Medulla oblongata (tissue), 1 donor: ENCODE measurements at regions not wholly inside any gene's neighbourhood (a gene's known extent, or its start where the extent isn't known, plus 50 kb on each side); places are given as distances from the start of the nearest gene placed in this dataset.
A peak's percentile ranks its signal among the peaks of the same experiment; 100 is the strongest.
"Not testable (repeated sequence)": the region's sequence is repeated elsewhere in the genome, so short reads cannot be mapped to it uniquely, and the experiment has no call there.

ENCODE experiments used
- DNase-seq: peaks from one replicate; pipeline ENCODE4 v3.0.0-alpha.2; 2015; ENCODE audit errors: extremely low spot score

DNA sequence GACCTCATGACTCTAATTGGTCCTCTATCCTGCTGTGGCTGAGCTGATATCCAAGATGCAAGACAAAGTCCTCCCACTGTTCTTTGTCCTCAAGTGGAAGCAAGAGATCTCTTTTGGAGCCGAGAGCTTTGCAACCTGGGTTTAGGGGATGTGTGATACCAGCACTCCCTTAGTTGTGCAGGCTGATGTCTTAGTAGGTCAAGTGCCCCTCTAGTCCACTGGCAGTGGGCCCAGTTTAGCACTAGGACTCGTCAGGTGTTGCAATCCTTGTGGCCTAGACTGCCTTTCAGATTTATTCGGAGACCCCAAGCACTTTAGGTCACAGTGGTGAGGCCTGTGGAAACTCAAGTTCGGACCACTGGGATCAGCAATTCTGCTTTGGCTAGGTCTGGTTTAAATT, 64.0 kb downstream of the GPRASP3 start:
- no peak for DNase-seq

GRCh38 chrX:102787283-102787682, 66.7 kb downstream of the GPRASP3 start:
- no peak for DNase-seq

DNA sequence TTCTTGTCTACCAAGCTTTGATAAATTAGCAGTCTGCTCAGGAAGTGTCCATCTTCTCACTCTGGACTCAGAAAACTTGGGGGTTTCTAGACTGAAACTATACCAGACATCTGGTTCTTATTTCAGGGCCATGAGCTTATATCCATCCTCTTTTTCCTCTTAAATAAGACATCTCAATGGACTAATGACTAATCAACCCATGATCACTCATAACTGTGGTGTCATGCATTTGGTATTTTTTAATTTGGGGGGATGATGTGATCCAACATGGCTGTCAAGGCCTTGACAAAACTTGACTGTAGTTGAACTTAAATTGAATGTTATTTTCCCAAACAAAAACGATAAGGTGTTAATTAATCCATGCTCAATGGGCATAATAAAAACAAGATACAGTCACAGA, 87.8 kb downstream of the GPRASP3 start:
- DNase-seq = no peak

DNA sequence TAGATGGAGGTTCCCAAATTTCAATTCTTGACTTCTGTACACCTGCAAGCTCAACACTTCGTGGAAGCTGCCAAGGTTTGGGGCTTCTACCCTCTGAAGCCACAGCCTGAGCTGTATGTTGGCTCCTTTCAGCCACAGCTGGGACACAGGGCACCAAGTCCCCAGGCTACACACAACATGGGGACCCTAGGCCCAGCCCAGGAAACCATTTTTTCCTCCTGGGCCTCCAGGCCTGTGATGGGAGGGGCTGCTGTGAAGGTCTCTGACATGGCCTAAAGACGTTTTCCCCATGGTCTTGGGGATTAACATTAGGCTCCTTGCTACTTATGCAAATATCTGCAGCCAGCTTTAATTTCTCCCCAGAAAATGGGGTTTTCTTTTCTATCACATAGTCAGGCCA, 97.7 kb downstream of the GPRASP3 start:
- DNase-seq = not testable (repeated sequence)

DNA sequence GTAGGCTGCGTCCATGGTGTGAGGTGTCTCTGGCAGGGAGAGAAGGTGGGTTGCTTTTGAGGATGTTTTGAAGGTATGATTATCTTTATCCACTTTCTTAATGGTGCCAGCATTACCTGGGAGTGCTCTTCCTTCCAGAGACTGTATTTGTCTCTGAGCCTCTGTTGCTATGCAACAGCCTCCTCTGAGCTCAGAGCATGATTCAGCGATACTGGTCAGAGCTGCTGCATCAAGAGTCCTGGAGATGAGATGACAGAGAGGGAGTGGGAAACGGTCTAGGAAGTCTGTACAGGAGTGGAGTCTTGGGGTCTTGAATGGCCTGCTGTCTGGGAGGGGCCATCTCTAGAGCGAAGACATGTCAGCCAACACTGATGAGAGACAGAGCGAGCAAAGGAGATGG, 104.4 kb upstream of the RAB40AL start:
- peak; percentile 5 for DNase-seq

- DNase-seq = no peak
Observed at GRCh38 chrX:102833136-102833535, 103.9 kb upstream of the RAB40AL start.

GRCh38 chrX:102835504-102836146, 101.4 kb upstream of the RAB40AL start:
- no peak for DNase-seq

DNA sequence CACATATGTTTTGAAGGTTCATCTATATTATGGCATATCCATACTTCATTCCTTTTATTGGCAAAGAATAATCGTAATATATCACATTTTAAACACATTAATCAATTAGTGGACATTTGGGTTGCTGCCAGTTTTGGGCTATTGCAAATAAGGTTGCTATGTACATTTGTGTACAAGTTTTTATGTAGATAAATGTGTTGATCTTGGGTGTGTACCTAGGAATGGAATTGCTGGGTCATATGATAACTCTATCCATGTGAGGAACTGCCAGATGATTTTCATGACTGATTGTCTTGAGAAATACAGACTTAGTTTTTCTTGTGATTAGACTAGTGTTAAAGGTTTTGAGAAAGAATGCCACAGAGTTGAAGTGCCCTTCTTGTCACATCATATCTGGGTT, 99.2 kb upstream of the RAB40AL start:
- no peak for DNase-seq

GRCh38 chrX:102840871-102841705, 96.0 kb upstream of the RAB40AL start:
- DNase-seq = no peak

GRCh38 chrX:102841706-102842003, 95.4 kb upstream of the RAB40AL start:
- no peak for DNase-seq

DNA sequence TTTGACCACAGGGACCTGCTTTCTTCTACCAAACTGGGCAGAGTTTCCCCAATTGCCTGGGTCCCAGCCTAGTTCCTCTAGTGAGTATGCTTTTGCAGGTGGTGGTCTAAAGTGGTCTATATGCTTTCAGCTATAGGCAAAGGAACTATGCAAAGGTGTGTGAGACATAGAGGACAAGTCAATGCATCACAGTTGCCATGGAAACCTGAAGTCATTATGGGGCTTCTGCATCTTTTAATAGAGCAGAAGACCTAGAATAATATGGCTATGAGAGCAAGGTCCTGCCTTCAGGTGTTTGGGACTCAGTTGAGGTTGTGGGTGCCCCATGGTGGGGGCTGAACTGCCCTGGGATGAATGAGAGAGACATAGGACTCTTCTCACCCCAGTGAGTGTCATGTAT, 92.1 kb upstream of the RAB40AL start:
- no peak for DNase-seq

GRCh38 chrX:102846544-102847236, 90.4 kb upstream of the RAB40AL start:
- DNase-seq = no peak

DNA sequence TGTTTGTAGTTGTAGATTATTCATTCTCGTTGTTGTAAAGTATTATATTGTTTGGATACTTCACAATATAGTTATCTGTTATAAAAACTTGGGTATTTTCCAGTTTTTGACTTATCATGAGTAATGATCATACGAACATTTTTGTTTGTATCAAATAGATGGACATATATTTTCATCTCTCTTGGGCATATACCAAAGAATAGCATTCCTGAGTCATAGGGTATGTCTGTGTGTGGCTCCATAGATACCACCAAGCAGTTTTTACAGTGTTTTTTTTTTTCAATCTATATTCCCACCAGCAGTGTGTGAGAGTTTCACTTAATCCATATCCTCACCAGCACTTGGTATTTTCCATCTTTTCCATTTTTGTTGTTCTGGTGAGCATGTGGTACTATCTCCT, 89.7 kb upstream of the RAB40AL start:
- no peak for DNase-seq

GRCh38 chrX:102849396-102849795, 87.7 kb upstream of the RAB40AL start:
- DNase-seq = no peak

DNA sequence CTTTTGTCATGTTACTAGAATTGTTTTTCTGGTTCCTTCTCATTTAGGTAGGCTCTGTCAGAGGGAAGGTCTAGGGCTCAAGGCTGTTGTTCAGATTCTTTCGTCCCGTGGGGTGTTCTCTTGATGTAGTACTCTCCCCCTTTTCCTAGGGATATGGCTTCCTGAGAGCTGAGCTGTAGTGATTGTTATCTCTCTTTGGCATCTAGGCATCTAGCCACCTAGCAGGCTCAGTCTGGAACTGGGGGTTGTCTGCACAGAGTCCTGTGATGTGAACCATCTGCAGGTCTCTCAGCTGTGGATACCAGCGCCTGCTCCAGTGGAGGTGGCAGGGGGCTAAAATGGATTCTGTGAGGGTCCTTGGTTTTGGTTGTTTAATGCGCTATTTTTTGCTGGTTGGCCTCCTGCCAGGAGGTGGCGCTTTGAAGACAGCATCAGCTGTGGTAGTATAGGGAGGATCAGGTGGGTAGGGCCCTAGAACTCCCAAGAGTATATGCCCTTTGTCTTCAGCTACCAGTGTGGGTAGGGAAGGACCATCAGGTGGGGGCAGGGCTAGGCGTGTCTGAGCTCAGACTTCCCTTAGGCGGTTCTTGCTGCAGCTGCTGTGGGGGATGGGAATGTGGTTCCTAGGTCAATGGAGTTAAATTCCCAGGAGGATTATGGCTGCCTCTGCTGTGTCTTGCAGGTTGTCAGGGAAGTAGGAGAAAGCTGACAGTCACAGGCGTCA, 78.1 kb upstream of the RAB40AL start:
- not testable (repeated sequence) for DNase-seq

DNA sequence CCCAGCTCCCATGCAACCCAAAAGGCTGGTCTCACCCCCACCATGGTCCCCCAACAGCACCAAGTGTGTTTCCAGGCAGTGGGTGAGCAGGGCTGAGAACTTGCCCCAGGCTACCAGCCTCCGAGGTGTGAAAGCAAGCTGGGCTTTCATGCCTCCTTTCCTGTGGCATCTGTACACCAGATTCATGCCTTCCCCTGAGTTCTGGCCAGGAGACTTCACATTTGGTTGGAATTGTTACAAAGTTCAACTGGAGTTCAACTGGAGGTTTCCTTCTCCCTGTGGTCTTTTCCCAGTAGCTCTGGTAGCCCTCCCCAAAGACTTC, 77.6 kb upstream of the RAB40AL start:
- no peak for DNase-seq

DNA sequence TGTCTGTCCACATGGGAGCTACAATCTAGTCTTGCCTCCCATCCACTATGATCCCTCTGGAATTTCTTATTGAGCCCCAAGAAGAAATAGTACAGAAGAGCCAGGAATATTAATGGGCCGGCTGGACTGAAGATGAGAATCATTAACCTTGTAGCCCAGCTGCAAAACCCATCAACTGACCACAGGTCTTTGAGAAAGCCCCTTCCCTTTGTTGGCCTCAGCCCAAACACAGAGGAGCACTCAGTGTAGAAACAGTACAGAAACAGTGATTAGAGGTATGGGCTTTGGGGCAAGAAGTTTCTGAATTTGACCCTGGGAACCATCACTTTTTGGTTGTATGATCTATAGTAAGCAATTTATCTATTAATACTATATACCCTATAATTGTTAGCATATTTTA, 76.8 kb upstream of the RAB40AL start:
- no peak for DNase-seq

DNA sequence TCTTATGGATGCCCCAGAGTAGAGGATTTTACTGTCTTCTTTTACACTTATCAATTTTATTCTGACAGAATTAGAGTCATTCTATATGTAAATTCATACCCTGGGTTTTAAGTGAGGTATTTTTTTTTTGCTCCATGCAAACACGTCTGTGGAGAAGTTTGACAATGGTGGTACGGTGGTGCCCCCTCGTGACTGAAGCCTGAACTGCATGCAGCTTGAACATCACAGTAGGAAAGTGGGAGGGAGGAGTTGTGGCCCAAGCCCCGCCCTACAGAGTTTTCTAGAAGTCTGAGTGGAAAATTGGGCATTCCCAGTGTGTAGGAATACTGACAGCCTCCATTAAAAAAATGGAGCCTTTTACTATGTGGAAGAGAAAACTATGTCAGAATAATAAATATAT, 73.3 kb upstream of the RAB40AL start:
- DNase-seq = peak; percentile 88

- no peak for DNase-seq
Observed at GRCh38 chrX:102866981-102867656, 70.0 kb upstream of the RAB40AL start.

DNA sequence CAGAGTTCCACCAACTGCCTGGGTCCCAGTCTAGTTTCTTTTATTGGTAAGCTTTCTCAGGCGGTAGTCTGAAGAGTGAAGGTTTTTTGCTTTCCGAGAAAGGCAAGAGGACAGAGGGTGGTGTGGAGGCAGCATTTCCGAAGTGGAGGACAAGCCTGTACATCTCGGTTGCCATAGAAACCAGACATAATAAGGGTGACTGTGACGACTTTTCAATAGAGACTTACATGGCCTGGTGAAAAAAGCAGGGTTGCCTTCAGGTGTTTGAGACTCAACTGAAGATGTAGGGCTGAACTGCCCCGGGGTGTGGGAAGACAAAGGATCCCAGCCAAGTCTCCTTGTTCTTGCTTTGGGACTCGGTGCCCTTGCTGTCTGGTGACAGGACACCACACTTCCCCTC, 53.6 kb upstream of the RAB40AL start:
- no peak for DNase-seq
